GM12875 (cell line): ENCODE measurements at regions not wholly inside any gene's neighbourhood (a gene's known extent, or its start where the extent isn't known, plus 50 kb on each side); places are given as distances from the start of the nearest gene placed in this dataset.

ENCODE experiments used
- H3K4me3 ChIP-seq: one replicate; pipeline ENCODE4 v1.5.1; 2011; ENCODE audit warnings: low read depth, low read length, control low read depth
- CTCF ChIP-seq: IDR thresholded peaks from 2 replicates; pipeline ENCODE4 v1.5.1; 2011; ENCODE audit warnings: low read depth, mild to moderate bottlenecking, control low read depth, inconsistent platforms, low read length, moderate library complexity, borderline replicate concordance; ENCODE audit not compliant: insufficient read depth

- no peak for TF ChIP-seq CTCF
These were observed 672.0 kb downstream of the RNF144B start for GRCh38 chr6:19059102-19059501.

DNA sequence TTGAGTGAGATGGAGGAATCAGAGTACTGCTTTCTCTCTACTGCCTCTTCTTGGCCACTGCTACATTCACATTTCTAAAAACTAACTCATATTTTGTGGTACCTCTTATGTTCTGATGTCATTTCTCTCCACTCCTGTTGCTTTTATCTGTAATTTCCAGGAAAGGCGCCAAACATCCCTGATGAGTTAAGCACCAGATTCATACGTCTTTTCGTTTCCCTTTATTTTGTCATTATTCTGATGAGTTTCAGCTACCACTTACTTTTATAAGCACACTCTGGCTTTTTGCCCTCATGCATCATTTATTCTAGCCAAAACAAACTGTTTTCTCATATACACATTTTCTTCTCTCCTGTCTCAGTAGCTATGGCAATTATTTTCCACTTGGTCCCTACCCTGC, 680.0 kb downstream of the RNF144B start:
- TF ChIP-seq CTCF, result no peak
- H3K4me3 ChIP-seq, result no peak overlapping the region

More at GRCh38 chr6:19059102-19059501, 672.0 kb downstream of the RNF144B start:
- H3K4me3 ChIP-seq, result no peak overlapping the region

DNA sequence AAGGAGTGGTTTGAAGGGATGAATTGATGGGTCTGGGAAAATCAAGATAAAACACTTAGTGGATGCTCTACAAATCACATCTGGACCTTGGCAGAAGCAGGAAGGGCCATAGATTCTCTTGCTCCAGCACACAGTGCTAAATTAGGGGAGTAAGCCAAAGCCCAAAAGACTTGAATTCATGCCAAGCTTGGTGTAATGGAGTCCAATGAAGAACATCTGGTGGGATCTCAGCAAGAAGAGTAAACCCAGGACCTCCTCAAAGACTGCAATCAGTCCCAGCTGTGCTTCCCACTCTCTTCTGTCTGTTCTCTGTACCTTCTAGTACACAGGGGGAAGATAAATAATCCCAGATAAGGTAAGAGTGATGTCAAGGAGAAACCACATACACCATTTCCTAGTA, 683.4 kb downstream of the RNF144B start:
- TF ChIP-seq CTCF, result no peak

GRCh38 chr6:19083801-19084200, 696.7 kb downstream of the RNF144B start:
- no peak overlapping the region for H3K4me3 ChIP-seq
- no peak for TF ChIP-seq CTCF

More for the DNA sequence above, 683.4 kb downstream of the RNF144B start:
- H3K4me3 ChIP-seq, result no peak overlapping the region

DNA sequence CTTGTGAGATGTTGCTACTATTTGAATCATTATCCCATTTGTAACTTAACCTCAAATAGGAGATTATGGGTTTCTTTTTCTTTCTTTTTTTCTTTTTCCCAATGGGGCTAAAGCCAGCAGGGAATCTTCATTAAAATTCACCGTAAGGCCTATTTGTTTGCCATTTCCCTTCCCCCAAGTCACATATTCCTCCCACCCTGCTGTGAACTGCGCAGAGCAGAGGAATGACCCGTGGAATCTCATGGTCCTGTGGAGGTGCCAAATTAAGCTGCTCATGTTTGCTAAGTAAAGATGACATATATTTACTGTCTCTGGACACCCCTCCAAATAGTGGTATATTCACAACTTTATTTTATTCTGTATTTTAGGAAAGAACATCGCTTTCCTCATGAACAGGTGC, 699.3 kb downstream of the RNF144B start:
- no peak for TF ChIP-seq CTCF
- no peak overlapping the region for H3K4me3 ChIP-seq

DNA sequence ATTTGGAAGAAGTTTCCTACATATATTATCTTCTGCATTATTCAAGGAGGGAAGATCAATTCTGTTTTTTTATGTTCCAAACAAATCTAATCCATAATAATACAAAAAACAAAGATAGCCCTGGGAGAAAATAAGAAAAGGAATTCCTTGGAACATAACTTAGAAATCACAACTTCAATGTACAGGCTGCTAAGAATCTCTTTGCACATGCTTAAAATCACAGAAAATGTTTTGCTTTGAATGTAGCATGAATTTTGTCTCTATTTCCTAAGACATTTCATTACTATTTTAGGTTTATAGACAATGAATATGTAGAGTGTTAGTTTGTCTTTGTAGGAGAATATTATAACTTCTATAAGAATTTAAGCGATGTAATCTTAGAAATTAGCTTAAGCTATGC, 700.1 kb downstream of the RNF144B start:
- no peak for TF ChIP-seq CTCF
- H3K4me3 ChIP-seq, result no peak overlapping the region

DNA sequence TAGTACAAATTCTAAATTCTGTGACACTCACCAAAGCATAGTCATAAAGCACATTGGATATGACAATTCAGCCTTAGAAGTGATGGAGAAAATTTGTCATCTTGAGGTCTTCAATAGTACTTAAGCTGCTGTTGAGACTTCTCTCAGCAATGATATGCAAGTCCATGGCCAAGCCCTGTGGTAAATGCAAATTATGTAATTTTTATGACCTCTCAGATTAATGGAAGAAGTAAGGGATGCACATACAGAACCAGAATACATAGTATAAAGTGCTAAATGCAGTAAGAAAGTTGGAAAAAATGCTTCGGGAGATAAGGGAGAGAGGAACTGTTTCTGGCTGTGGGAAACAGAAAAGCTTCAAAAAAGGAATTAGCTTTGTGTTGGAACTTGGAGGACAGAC, 700.7 kb downstream of the RNF144B start:
- no peak for TF ChIP-seq CTCF
- H3K4me3 ChIP-seq, result no peak overlapping the region
